Mucosa of stomach (tissue), 1 donor: ENCODE measurements at regions not wholly inside any gene's neighbourhood (a gene's known extent, or its start where the extent isn't known, plus 50 kb on each side); places are given as distances from the start of the nearest gene placed in this dataset.

Experiments
- H3K27me3 ChIP-seq: one replicate; pipeline ENCODE4 v1.7.0; 2013; ENCODE audit warnings: mild to moderate bottlenecking, low read length; ENCODE audit not compliant: control insufficient read depth, insufficient read depth
- H3K36me3 ChIP-seq: one replicate; pipeline ENCODE4 v1.7.0; 2013; ENCODE audit warnings: low read length; ENCODE audit not compliant: control insufficient read depth, insufficient read depth
- H3K4me1 ChIP-seq: one replicate; pipeline ENCODE4 v1.7.0; 2013; ENCODE audit warnings: mild to moderate bottlenecking, low read length; ENCODE audit not compliant: control insufficient read depth, insufficient read depth
- H3K4me3 ChIP-seq: one replicate; pipeline ENCODE4 v1.7.0; 2013; ENCODE audit warnings: low read length
- H3K9ac ChIP-seq: one replicate; pipeline ENCODE4 v1.7.0; 2013; ENCODE audit warnings: mild to moderate bottlenecking, low read length, moderate library complexity
- H3K9me3 ChIP-seq: one replicate; pipeline ENCODE4 v1.7.0; 2013; ENCODE audit warnings: mild to moderate bottlenecking, low read length, moderate library complexity; ENCODE audit not compliant: control insufficient read depth
- donor health status: Pancreatic carcinoma.

DNA sequence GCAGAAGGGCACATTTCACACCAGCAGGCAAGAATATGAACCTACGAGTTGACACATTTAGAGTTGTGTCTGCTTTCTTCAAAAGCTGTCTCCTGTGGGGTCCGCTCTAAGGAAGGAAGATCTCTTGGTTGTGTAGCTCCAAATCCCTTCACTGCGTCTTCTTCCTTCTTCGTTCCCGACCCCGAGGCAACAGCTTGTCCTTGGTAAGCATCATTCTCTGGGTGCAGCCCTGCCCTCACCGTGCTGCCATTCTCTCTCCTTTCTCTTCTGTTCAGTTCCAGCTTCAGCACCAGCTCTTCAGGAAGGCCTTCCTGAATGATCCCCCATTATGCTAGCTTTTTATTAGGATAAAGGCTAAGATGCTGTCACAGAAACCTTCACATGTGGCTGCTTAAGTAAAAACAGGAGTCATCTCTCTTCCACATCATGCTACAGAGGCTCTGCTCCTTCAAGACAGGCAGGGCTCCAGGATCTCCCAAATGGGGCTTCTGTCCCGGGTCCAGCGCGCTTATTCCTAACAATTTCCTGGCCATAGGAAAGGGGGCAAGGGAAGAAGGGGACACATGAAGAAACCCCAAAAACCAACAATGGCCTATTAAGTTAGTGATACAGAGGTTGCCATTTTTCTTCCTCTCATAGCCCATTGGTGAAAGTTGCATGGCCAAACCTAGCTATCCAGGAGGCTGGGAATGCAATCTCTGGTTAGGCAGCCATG lies 52.2 kb upstream of the SHH start:
- H3K36me3 ChIP-seq: no peaks in the 10 kb centered on the region
- no peaks in the 10 kb centered on the region for H3K9me3 ChIP-seq
- H3K27me3 ChIP-seq: no peaks in the 10 kb centered on the region
- H3K9ac ChIP-seq: no peak overlapping the region
- peaks cover 63% of the 10 kb centered on the region for H3K4me1 ChIP-seq
- H3K4me3 ChIP-seq: no peak overlapping the region

DNA sequence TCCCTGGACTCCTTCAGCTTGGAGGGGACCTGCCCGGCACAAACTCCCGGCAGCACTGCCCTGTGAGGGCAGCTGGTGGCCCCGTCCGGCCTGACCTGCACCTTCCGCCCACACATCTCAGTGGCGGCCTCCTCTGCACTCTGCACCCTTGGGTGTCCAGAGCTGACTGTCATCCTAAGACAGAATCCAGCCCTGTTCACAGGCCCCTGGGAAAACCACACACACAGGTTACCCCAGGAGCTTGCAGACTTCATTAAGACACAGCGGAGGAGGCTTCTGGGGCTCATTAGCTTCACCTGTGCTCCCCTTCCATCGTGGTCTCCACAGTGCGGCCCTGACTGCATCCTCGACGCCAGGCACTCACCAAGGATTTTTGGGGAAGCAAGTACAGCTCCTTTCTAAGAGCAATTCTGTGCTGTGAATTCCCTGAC lies 51.5 kb upstream of the SHH start:
- Histone ChIP-seq H3K4me3 (no peak overlapping the region), H3K9ac (no peak overlapping the region), H3K9me3 (no peaks in the 10 kb centered on the region), H3K4me1 (peaks cover 63% of the 10 kb centered on the region), H3K27me3 (no peaks in the 10 kb centered on the region), H3K36me3 (no peaks in the 10 kb centered on the region)

DNA sequence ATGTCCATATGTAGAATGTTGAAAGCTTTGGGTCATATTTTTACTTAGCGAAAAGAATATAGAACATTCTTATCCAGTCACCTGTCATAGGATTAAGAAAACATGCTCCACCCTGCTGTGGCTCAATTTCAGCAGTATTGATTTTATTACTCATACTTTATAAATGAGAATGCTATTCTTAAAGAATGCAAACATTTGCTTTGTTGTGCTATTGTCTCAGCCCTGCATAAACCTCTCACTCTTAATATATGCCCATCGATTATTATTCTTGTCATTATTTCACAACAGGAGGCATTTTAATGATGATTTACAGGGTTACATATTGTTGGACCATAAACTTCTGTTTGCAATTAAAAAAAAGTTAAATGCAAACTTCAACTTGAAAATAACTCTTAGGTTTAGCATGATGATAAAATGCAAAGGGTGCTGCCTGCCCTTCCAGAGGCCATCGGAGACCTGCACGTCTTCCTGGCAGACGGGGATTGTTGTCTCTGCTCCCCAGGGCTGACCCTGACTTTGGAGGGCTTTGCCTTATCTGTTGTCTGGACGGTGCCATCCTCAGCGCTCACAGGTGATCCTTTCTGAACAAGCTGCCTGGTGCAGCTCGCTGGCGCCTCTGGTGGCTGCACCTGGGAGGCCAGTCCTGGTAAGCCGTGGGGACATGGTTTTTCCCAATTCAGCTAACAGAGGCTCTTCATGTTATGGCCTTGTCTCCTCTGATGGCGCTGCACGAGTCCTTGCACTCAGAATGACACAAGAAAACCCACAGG lies 50.0 kb upstream of the SHH start:
- H3K27me3 ChIP-seq: no peaks in the 10 kb centered on the region
- H3K4me3 ChIP-seq: no peak overlapping the region
- peaks cover 53% of the 10 kb centered on the region for H3K4me1 ChIP-seq
- no peaks in the 10 kb centered on the region for H3K36me3 ChIP-seq
- no peaks in the 10 kb centered on the region for H3K9me3 ChIP-seq
- H3K9ac ChIP-seq: no peak overlapping the region
